Colon (tissue), 2 donors: ENCODE measurements at regions not wholly inside any gene's neighbourhood (a gene's known extent, or its start where the extent isn't known, plus 50 kb on each side); places are given as distances from the start of the nearest gene placed in this dataset.
"Not testable (repeated sequence)": the region's sequence is repeated elsewhere in the genome, so short reads cannot be mapped to it uniquely, and the experiment has no call there.

ENCODE experiments used
- FAIRE-seq: peaks from 2 replicates; lab custom pipeline; 2012; peaks lifted over from hg19 to GRCh38; lab: Jason Lieb, UNC
- donor health status: control.
- donor health status: control.

DNA sequence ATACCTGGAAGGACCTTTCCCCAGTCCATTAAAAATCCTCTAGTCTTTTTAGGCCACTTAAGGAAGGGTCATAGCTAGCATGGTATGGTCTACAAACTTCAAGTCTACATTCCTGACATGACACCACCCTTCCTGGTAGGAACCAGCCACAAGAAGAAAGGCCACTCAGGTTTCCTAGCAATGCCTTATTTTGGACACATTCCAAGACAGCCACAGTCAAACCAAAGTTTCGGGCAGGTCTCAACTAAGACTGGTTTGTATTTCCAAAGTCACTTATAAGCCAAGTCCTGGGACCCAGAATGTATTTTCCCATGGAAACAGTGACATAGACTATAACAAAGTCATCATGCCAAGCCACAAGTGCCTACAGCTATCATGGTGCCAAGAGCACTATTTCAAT is 50.6 kb upstream of the SLC44A3 start:
- no peak for FAIRE-seq

DNA sequence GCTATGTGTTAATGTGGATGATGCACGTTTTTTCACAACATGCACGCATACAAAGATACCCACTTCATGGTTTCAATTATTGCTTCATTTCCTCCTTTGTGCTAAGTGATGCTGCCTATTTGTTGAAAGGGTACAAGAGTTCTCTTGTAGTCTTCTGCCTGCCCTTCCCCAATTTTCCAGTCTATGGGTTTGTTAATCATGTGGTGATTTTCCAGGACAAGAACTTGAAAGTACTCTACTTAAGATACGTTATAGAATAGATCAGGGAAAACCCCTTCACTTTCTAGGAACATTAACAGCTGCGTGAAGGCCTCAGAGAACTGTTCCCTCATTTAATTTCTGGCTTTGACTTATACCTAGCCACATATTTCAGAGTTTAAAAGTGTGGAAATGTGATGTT is 52.1 kb upstream of the SLC44A3 start:
- FAIRE-seq = no peak

DNA sequence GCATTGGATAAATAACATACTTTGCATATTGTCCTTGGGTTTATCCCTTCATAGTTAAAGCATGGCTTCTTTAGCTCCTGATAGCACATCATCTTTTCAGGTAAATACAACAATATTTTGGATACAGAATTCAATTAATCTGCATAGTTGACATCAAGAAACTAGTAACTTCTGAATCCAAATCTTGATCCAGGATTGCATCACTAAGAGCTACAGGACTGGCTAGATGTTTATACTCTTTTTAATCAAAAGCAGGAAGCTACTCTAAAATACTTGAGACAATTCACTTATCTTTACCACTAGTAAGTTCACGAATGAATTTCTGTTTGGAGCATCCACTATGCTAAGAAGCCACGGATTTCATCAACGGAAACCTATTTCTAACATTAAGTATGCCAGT is 54.2 kb upstream of the SLC44A3 start:
- FAIRE-seq = no peak

DNA sequence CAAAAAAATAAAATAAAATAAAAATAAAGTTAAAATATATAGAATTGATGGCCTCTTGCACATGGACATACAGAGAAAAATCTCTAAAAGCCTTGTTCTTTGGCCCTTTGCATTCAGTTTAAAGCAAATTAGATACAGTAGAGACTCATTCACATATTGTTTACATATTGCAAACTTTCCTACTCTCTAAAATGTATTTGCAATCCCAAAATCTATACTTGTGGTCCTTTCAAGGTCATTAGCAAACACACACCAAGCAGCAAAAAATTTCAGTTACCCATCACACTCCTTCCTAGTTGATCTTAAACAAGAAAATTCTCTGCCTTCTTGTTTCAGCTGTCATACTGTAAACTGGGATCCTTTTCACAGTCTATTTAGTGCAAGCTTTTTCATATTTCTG is 61.0 kb upstream of the SLC44A3 start:
- FAIRE-seq = no peak

DNA sequence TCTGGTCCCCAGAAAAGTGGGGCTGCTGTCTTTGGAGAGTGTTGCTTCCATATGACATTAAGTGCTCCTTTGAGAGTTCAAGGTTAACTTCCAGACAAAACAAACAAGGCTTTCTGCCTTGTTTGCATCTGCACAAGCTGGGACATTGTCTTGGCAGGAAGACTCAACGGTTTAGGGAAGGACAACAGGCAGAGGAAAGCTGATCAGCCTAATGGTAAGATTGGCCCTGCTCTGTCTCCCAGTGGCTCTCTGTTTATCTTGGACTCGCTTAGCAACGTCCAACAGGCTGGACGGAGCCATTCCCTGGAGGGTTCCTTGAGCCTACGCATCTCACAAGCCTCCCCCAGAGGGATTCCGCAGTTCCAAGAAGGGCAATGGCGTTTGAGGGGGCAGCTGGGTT is 62.2 kb upstream of the SLC44A3 start:
- FAIRE-seq = no peak

DNA sequence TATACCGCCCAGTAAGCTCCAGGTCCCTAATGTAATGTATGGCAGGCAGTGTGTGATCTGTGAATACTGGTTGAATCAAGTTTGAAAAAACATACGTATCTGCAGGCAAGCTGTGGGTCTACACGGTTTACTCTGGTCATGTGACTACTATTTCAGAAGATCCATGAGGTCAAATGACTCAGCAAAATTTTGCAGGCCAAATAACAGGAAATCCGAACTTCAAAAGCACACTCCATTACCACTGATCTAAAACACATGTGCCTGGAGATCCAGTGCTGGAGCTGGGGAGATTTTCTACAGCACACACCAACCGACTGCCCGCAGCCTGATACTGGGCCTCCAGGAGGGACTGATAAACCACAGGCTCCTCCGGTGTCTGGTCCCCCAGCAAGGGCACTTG is 64.5 kb upstream of the SLC44A3 start:
- FAIRE-seq = no peak

DNA sequence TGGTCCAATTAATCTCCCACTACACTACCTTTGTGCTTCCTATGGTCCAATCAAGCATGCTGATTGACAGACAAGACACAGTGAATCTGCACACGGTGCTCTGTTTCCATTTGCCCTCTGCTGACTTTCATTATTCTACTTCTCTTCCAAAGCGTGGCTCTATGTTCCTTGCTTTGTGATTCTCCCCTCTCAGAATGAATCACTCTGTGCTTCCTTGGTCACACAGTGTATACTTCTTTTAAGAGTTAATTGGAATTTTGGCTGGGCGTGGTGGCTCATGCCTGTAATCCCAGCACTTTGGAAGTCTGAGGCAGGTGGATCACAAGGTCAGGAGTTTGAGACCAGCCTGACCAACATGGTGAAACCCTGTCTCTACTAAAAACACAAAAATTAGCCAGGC is 65.1 kb upstream of the SLC44A3 start:
- not testable (repeated sequence) for FAIRE-seq

DNA sequence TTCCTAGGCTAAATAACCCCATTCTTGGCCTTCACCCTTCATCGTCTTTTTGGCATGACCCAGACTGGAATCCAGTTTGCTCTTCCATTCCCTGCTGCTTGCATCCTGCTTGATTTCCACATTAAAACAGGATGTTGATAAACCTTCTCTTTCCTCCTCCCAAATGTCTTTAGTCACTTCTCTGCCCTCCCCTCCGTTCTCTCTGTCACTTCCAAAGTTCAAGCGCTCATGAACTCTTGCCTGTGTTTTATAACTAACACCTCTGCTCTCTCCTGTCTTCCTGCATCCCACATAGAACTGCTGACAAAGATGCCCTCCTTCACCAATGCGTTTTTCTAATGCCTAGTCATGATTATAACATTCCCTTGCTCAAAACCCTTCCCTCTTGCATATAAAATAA is 65.6 kb upstream of the SLC44A3 start:
- FAIRE-seq = no peak

DNA sequence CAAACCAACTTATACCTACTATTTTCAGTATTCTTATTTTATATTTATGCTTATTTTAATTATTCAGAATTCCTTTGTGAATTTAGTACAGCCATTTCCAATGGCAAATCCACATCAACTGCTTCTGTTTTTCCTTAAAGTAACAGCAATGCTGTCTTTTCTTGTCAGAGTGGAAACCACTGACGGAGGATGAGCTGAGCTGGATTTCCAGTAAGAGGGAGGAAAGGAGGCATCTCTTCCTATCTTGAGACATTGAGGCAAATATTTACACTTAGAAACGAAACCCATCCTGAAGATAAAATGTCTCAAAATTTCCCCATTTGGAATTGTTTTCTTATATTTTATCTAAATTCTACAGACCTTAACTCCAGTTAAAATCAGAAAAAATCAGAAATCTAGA is 66.1 kb upstream of the SLC44A3 start:
- no peak for FAIRE-seq

DNA sequence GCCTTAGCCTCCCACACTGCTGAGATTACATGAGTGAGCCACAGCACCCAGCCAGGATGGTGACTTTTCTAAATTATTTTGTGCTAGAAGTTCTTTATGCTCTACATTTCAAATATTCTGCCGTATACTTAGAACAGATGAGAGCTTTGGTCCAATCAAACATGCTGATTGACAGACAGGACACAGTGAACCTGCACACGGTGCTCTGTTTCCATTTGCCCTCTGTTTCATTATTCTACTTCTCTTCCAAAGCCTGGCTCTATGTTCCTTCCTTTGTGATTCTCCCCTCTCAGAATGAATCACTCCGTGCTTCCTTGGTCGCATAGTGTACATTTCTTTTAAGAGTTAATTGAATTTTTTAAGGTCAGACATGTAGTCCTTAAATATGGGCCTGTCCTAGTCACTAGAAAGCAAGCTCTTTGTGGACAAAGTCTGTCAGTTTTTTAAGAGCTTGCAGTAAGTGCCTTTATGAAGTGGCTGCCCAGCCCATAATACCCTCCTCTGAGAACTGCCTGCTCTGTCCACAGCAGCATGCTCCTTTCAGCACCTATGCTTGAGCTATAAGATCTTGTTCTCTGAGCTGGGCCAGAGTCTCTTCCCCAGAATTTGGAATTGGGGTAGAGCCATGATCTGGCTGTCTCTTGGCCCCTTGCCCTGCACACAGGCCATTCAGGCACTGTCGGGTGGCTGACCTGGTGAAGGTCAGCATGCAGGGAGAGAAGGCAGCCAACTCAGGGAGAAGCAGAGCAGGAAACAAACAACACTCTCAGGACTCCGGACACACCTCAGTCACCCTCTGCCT is 66.8 kb upstream of the SLC44A3 start:
- FAIRE-seq = no peak

DNA sequence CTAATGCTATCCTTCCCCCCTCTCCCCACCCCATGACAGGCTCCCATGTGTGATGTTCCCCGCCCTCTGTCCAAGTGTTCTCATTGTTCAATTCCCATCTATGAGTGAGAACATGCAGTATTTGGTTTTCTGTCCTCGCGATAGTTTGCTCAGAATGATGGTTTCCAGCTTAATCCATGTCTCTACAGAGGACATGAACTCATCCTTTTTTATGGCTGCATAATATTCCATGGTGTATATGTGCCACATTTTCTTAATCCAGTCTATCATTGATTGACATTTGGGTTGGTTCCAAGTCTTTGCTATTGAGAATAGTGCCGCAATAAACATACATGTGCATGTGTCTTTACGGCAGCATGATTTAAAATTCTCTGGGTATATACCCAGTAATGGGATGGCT is 68.7 kb upstream of the SLC44A3 start:
- not testable (repeated sequence) for FAIRE-seq

DNA sequence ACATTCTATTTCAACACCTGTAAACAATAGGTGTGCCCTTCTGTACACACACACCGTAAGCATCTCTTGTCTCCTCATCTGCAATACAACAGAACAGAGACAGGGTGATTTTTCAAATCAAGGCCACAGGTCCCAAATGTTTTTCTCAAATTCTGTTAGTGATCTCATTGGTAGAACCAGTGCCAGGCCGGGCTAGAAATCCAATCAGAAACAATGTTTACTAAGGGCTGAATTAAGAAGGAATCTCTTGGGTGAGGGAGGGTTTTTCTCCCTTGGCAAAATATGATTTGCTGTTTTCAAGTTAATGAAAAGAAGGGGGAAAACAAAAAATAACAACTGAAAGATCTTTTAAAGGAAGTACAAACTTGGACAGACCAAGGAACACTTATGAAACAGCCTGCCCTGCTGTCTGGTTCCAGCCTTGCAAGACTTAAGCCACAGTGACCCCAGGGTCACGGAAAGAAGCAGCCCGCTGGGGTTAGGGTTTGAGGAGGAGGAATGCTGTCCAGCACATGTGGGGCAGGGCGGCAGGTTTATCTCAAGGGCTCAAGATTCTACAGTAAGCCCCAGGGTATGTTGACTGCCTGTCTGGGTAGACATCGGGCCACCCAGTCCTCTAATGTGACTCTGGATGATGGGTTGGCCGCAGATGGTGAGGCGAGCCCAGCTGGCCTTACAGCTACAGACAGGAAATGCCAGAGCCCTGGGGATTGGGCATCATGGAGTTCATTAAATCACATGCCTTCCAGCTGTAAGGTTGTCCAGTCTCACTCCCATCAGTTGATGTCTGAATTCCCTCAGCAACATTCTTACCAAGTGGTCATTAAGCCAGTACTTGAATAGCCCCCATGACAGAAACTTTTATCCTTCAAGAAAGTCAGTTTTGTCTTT is 73.3 kb upstream of the SLC44A3 start:
- FAIRE-seq = no peak

DNA sequence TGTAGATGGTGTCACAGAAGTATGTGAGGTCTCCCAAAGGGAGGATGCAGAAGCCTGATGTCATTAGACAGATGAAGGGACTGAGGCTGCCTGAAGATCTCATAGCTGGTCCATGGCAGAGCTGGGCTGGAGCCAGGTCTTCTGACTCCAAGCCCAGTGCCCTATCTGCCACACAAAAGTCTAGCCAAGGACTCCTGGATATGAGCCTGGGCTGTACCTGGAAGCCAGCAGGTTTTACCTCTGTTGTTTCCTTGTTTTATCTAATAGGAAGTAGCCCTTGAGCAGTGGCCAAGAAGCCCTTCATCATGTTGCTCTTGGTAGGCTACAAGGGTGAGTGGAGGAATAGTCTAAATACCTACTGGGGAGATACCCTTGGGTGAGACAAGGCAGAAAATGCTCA is 74.4 kb upstream of the SLC44A3 start:
- no peak for FAIRE-seq

DNA sequence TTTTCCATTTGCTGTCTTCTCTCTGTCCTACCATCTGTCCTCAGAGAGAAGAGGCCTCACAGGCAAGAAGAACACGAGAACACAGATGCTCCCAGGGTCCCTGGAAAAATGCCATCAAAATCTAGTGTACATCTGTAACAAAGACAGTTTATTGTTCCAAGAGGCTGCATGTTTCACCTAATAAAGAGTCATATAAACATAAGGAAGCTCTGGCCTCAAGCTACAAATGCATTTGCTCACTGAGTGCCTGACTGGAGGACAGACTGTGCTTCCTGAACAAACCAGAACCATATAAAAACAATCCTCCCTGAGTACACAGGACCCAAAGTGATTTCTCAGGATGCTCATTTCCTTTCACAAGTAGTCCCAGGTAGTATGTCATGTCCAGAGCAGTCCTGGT is 76.3 kb upstream of the SLC44A3 start:
- peak; percentile 18 for FAIRE-seq

DNA sequence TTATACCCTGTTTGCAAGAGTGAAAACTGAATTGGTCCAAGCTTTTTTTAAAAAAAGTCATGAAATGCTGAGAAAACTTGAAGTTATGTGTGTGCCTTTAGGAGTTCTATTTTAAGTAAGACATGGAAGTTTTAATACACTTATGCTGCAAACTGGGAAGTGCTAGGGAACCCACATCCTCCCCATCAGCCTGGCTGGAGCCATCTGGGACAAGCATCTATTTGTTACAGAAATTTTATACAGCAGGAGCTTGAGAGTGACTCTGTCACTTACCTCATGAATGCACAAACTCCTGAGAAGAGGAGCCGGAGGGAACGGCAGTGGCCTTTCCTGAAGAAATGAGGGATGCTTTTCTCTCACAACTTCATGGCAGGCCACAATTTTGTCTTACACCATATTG is 78.2 kb upstream of the SLC44A3 start:
- no peak for FAIRE-seq

DNA sequence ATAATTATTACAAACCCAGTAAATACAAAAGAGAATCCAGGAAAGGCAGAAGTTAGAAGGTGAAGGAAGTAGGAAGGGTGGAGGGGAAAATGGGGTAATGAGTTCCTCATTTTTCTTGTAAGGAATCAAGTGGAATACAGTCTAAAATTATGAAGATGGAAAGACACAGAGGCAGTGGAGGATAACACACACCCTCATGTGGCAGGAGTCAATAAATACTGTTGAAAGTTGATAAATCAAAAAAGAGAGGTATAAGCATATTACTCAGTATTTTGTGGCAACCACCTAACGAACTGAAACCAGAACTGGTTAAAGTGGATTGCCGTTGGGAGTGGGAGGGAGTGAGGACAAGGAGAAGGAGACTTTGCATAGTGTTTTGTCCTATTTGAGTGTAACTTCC is 78.6 kb upstream of the SLC44A3 start:
- FAIRE-seq = no peak

DNA sequence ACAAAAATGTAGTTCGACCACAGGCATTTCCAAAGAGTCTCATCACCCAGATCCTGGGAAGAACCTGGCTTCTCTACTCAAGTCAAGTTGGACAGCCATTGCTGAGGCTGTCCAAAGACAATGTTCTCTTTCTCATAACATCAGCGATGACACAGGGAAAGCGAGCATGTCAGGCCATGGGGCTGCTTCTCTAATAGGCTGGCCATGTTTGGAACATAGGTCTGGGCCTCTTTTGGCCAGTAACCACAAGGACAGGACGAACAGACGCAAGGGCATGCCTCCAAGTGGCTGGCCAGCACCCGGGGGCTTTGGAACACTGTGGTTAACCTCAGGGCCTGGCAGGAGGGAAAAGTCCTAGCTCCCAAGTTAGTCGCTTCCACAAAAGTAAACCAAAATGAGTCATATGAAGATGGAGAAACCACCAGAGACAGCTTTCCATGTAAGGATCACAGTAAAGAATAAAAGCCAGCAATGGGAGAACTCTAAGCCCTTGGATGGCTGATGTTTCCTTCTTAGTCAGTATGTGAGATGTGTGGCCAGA is 80.6 kb upstream of the SLC44A3 start:
- FAIRE-seq = no peak

DNA sequence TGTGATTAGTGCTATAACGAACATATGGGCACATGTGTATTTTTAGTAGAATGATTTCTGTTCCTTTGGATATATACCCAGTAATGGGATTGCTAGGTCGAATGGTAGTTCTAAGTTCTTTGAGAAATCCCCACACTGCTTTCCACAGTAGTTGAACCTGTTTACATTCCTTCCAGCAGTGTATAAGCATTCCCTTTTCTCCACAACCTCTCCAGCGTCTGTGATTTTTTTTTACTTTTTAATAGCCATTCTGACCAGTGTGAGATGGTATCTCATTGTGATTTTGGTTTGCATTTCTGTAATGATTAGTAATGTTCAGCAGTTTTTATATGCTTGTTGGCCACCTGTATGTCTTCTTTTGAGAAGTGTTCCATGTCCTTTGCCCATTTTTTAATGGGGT is 81.8 kb upstream of the SLC44A3 start:
- no peak for FAIRE-seq

DNA sequence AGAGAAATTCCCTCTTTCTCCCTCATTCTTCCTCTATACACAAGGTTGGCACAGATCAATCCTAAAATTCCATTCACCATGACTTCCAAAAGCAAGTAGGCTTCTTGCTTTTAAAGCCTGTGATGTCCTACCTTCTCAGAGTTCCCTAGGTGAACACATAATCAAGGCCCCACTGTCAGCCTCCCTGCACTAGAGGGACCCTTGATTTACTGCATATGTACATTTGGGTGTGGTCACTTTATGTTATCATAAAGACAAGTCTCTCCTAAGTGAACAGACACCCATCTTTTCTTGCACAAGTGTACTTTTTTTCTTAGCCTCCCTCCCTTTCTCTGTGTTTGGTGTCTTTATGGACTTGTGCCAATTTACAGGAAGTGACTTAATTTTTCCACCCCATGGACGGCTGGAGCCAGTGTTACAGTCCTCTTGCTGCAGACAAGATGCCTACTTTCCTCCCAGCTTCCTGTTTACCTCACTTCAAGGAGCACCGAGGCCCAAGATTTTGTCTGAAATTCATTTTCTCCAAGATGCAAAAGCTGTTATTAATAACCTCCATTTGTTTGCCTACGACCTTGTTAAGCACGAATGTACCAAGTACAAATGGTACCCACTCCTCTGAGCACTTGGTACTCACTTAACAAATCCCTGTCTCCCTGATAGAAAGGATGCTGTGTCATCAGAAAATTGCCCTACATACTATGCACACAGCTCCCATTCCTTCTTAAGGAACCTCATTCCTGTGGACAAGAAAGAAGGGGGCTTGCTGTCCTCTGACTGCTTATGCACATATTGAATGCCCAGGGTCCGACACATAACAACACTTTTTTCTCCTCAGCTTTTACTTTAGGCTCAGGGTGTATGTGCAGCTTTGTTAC is 82.8 kb upstream of the SLC44A3 start:
- no peak for FAIRE-seq

DNA sequence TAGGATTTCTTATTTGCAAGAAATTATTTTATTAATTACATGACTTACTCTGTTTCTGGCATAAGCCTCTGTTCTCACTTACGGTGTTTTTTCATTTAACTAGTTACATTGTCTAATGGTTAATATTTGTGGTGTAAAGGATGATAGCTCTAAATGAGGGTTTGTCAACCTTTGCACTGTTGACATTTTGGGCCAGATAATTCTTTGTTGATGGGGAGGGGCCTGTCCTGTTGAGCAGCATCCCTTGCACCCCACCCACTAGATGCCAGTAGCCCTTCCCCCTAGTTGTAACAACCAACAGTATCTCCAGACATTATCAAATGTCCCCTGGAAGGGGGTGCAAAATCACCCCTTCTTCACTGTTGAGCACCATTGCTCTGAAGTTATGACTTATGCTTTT is 83.6 kb upstream of the SLC44A3 start:
- no peak for FAIRE-seq

DNA sequence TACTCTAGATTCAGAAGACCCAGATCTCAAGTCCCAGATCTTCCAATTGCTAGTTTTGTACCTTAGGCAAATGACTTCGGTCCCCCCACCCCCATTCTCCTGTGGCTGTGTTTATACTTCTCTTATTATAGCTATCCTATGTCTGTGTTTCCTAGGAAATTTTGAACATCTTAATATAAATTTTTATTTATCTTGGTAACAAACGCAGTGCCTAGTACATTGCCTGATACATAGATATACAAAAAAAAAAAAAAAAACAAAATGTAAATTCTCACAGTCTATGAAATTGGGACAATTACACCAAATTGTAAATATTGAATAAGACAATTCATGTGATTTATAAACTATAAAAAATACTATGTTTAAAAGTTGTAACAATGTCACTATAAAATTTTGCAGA is 84.1 kb upstream of the SLC44A3 start:
- FAIRE-seq = peak; percentile 43
